ENCODE measurements at regions not wholly inside any gene's neighbourhood (a gene's known extent, or its start where the extent isn't known, plus 50 kb on each side); places are given as distances from the start of the nearest gene placed in this dataset.

- Histone ChIP-seq H3K27ac (replicated peaks) (no peak overlapping the region), H3K27me3 (ENCODE audit: insufficient read depth, poor library complexity, severe bottlenecking) (no peaks in the 10 kb centered on the region), H3K4me3 (replicated peaks; ENCODE audit: insufficient read depth, low read length) (no peak overlapping the region)
- no peak for DNase-seq (ENCODE audit: low read depth in 1 of 2, low spot score in 1 of 2)
- no peak for TF ChIP-seq SPI1 (IDR thresholded peaks at IDR 0.05; ENCODE audit: borderline replicate concordance, low read depth)
- TF ChIP-seq POLR2AphosphoS5 (IDR thresholded peaks at IDR 0.05; ENCODE audit: low read depth), result no peak
- TF ChIP-seq CTCF (IDR thresholded peaks at IDR 0.05; ENCODE audit: insufficient read depth, low read length), result no peak
- TF ChIP-seq GABPA (IDR thresholded peaks at IDR 0.05; ENCODE audit: low read depth), result no peak
- TF ChIP-seq, protein P1, sequence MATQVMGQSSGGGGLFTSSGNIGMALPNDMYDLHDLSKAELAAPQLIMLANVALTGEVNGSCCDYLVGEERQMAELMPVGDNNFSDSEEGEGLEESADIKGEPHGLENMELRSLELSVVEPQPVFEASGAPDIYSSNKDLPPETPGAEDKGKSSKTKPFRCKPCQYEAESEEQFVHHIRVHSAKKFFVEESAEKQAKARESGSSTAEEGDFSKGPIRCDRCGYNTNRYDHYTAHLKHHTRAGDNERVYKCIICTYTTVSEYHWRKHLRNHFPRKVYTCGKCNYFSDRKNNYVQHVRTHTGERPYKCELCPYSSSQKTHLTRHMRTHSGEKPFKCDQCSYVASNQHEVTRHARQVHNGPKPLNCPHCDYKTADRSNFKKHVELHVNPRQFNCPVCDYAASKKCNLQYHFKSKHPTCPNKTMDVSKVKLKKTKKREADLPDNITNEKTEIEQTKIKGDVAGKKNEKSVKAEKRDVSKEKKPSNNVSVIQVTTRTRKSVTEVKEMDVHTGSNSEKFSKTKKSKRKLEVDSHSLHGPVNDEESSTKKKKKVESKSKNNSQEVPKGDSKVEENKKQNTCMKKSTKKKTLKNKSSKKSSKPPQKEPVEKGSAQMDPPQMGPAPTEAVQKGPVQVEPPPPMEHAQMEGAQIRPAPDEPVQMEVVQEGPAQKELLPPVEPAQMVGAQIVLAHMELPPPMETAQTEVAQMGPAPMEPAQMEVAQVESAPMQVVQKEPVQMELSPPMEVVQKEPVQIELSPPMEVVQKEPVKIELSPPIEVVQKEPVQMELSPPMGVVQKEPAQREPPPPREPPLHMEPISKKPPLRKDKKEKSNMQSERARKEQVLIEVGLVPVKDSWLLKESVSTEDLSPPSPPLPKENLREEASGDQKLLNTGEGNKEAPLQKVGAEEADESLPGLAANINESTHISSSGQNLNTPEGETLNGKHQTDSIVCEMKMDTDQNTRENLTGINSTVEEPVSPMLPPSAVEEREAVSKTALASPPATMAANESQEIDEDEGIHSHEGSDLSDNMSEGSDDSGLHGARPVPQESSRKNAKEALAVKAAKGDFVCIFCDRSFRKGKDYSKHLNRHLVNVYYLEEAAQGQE (IDR thresholded peaks at IDR 0.05; ENCODE audit: insufficient replicate concordance, low read depth), result no peak
Measured at GRCh38 chr10:123266971-123267370, 112.8 kb downstream of the BUB3 start.

GRCh38 chr10:123269017-123269552, 114.9 kb downstream of the BUB3 start:
- Histone ChIP-seq H3K27ac (replicated peaks) (no peak overlapping the region), H3K27me3 (ENCODE audit: insufficient read depth, poor library complexity, severe bottlenecking) (no peaks in the 10 kb centered on the region), H3K4me3 (replicated peaks; ENCODE audit: insufficient read depth, low read length) (no peak overlapping the region)
- DNase-seq (ENCODE audit: low read depth in 1 of 2, low spot score in 1 of 2), result no peak
- TF ChIP-seq CTCF (IDR thresholded peaks at IDR 0.05; ENCODE audit: insufficient read depth, low read length) (no peak), POLR2AphosphoS5 (IDR thresholded peaks at IDR 0.05; ENCODE audit: low read depth) (no peak), GABPA (IDR thresholded peaks at IDR 0.05; ENCODE audit: low read depth) (no peak), SPI1 (IDR thresholded peaks at IDR 0.05; ENCODE audit: borderline replicate concordance, low read depth) (no peak)
- TF ChIP-seq, protein P1 (IDR thresholded peaks at IDR 0.05; ENCODE audit: insufficient replicate concordance, low read depth), result no peak

- Histone ChIP-seq H3K27me3 (ENCODE audit: insufficient read depth, poor library complexity, severe bottlenecking) (no peaks in the 10 kb centered on the region), H3K27ac (replicated peaks) (no peak overlapping the region), H3K4me3 (replicated peaks; ENCODE audit: insufficient read depth, low read length) (no peak overlapping the region)
- no peak for DNase-seq (ENCODE audit: low read depth in 1 of 2, low spot score in 1 of 2)
- no peak for TF ChIP-seq SPI1 (IDR thresholded peaks at IDR 0.05; ENCODE audit: borderline replicate concordance, low read depth)
Measured at GRCh38 chr10:123269675-123270074, 115.5 kb downstream of the BUB3 start.

DNA sequence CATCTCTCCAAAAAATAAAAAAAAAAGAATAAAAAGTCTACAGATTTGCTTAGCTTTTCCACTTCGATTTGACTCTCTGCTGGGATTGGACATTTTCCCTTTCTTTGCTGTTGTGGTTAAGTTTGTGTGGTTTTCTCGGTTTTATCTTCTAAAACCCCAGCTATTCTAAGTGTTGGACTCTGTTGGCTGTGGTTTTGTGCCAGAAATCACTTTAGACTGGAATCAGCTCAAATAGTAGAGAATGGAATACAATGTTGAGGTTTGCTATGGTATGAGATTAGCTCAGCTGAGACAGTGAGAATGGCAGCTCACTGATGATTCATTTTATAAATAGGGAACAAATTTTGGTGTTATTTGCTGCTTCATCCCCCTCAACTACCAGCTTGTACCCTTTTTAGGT, 116.0 kb downstream of the BUB3 start:
- H3K27ac ChIP-seq (replicated peaks), result no peak overlapping the region
- no peak overlapping the region for H3K4me3 ChIP-seq (replicated peaks; ENCODE audit: insufficient read depth, low read length)
- no peaks in the 10 kb centered on the region for H3K27me3 ChIP-seq (ENCODE audit: insufficient read depth, poor library complexity, severe bottlenecking)
- no peak for DNase-seq (ENCODE audit: low read depth in 1 of 2, low spot score in 1 of 2)
- TF ChIP-seq GABPA (IDR thresholded peaks at IDR 0.05; ENCODE audit: low read depth), result no peak
- no peak for TF ChIP-seq SPI1 (IDR thresholded peaks at IDR 0.05; ENCODE audit: borderline replicate concordance, low read depth)

DNA sequence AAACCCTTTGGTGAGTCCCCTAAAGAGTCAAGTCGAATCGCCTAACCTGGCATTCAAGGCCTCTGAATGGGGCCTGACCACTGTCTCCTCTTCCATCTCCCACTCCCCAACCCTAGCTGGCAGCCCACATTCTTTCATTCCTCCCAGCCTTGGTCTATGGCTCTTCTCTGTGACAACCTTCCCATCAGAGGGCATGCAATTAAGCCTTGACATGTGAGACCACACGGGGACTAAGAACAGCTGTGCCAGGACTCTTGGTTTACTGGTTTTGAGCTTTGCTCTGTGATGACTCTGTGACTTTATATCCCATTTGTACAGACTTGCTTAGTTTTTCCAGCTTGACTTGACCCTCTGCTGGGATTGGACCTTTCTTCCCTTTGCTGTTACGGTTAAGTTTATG, 116.6 kb downstream of the BUB3 start:
- Histone ChIP-seq H3K27ac (replicated peaks) (no peak overlapping the region), H3K4me3 (replicated peaks; ENCODE audit: insufficient read depth, low read length) (no peak overlapping the region), H3K27me3 (ENCODE audit: insufficient read depth, poor library complexity, severe bottlenecking) (no peaks in the 10 kb centered on the region)
- no peak for DNase-seq (ENCODE audit: low read depth in 1 of 2, low spot score in 1 of 2)
- TF ChIP-seq GABPA (IDR thresholded peaks at IDR 0.05; ENCODE audit: low read depth) (no peak), SPI1 (IDR thresholded peaks at IDR 0.05; ENCODE audit: borderline replicate concordance, low read depth) (no peak), CTCF (IDR thresholded peaks at IDR 0.05; ENCODE audit: insufficient read depth, low read length) (no peak), POLR2AphosphoS5 (IDR thresholded peaks at IDR 0.05; ENCODE audit: low read depth) (no peak)
- TF ChIP-seq, protein P1 (IDR thresholded peaks at IDR 0.05; ENCODE audit: insufficient replicate concordance, low read depth), result no peak
